Esophagus muscularis mucosa (tissue), 3 donors: ENCODE measurements at regions not wholly inside any gene's neighbourhood (a gene's known extent, or its start where the extent isn't known, plus 50 kb on each side); places are given as distances from the start of the nearest gene placed in this dataset.

Source experiments
- CTCF ChIP-seq, 3 experiments: fragments of 200-600 bp in 2 of 3; fragments of 450-650 bp in 1 of 3; sonication (generic) in 2 of 3; IDR thresholded peaks; one replicate each; pipeline ENCODE4 v1.5.1; 2017 to 2019; ENCODE audit warnings: antibody characterized with exemption in 3 of 3, mild to moderate bottlenecking in 2 of 3, moderate library complexity in 1 of 3
- POLR2A ChIP-seq: fragments of 450-650 bp; IDR thresholded peaks from one replicate; pipeline ENCODE4 v1.6.1; 2017; ENCODE audit warnings: antibody characterized with exemption, moderate library complexity, mild to moderate bottlenecking, low read depth

- TF ChIP-seq CTCF (IDR thresholded peaks at IDR 0.05) (no peak), POLR2A (no peak)
Observed at GRCh38 chr1:172755099-172755498, 96.2 kb downstream of the FASLG start.
